Activated naive CD4-positive, alpha-beta T cell treated with anti-CD3 and anti-CD28 coated beads, Interleukin-2, amount 10 ng/mL, durations not matched to agents 7 days and 5 days (primary cell): ENCODE measurements at regions not wholly inside any gene's neighbourhood (a gene's known extent, or its start where the extent isn't known, plus 50 kb on each side); places are given as distances from the start of the nearest gene placed in this dataset.
"Not testable (repeated sequence)": the region's sequence is repeated elsewhere in the genome, so short reads cannot be mapped to it uniquely, and the experiment has no call there.

Experiments
- CTCF ChIA-PET: fragments of 350-600 bp; sonication (Branson Sonifier 250); formaldehyde crosslinking; loops from one replicate; lab custom pipeline; 2021; ENCODE audit warnings: antibody characterized with exemption; lab: Charles Lee
- DNase-seq: peaks from one replicate; pipeline ENCODE4 v3.0.0-alpha.2; 2020
- H3K27ac Mint-ChIP-seq: one replicate; pipeline ENCODE4 v1.8.0; 2021; ENCODE audit warnings: mild to moderate bottlenecking, moderate library complexity, mixed read lengths
- H3K27me3 Mint-ChIP-seq: one replicate; pipeline ENCODE4 v1.8.0; 2021; ENCODE audit warnings: mild to moderate bottlenecking, mixed read lengths
- H3K36me3 Mint-ChIP-seq: one replicate; pipeline ENCODE4 v1.8.0; 2021; ENCODE audit warnings: mixed read lengths
- H3K4me1 Mint-ChIP-seq: one replicate; pipeline ENCODE4 v1.8.0; 2021; ENCODE audit warnings: mixed read lengths
- H3K4me3 Mint-ChIP-seq: one replicate; pipeline ENCODE4 v1.8.0; 2021; ENCODE audit warnings: mild to moderate bottlenecking, moderate library complexity, mixed read lengths
- H3K9me3 Mint-ChIP-seq: one replicate; pipeline ENCODE4 v1.8.0; 2021; ENCODE audit warnings: mixed read lengths

DNA sequence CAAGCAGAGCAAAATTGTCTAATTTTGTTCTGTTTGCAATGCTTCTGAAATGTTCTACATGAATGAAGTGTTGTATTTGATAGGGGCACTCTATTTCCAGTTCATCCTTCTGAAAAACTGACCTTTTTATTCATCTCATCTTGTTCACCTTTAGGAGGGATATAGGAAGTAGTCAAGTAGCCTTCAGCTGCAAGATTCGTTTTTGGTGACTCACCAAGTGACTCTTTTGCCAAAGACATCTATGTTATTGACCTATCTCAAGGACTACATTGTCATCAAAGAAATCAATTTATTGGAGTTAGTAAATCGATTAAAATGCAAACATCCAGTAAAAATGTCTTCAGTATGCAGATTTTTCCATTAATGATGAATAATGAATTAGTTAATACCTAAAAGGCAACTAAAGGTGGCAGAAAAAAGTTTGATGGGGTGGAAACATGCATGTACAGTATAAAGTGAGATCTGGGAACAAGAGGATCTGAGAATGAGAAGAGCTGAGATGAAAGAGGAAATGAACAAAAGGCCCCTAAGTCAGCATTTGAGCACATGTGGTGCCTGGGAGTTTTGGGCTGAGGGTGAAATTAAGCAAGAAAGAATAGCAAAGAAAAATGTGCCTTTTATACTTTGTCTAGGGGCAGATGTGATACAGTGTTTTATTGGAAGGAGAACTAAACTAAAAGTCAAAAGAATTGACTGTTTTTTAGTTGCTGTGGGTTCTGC is 255.1 kb upstream of the LINC00305 start:
- H3K27ac Mint-ChIP-seq = no peak overlapping the region
- no peaks in the 10 kb centered on the region for H3K36me3 Mint-ChIP-seq
- no peaks in the 10 kb centered on the region for H3K9me3 Mint-ChIP-seq
- H3K4me1 Mint-ChIP-seq = no peaks in the 10 kb centered on the region
- H3K27me3 Mint-ChIP-seq = no peaks in the 10 kb centered on the region
- no peak overlapping the region for H3K4me3 Mint-ChIP-seq
- DNase-seq = no peak
- CTCF ChIA-PET = no interaction called here

DNA sequence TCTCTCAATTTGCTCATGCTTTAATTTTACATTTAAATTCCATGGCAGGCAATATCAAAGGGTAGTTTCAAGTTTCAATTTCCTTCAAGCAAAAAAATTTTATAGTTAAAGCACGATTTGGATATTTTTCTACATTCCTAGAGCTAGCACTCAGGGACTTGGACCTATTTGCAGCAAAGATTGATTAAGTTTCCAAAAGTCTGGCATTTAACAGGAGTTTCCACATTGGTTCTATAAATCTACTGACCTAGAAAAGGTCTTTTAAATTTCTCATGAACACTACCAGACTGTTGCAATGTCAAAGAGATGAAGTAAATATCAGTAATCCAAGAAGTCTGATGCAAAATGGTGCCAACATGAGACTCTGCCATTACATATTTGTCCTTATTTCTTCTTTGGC is 253.7 kb upstream of the LINC00305 start:
- CTCF ChIA-PET = no interaction called here
- Mint-ChIP-seq H3K36me3 (no peaks in the 10 kb centered on the region), H3K27me3 (no peaks in the 10 kb centered on the region)

DNA sequence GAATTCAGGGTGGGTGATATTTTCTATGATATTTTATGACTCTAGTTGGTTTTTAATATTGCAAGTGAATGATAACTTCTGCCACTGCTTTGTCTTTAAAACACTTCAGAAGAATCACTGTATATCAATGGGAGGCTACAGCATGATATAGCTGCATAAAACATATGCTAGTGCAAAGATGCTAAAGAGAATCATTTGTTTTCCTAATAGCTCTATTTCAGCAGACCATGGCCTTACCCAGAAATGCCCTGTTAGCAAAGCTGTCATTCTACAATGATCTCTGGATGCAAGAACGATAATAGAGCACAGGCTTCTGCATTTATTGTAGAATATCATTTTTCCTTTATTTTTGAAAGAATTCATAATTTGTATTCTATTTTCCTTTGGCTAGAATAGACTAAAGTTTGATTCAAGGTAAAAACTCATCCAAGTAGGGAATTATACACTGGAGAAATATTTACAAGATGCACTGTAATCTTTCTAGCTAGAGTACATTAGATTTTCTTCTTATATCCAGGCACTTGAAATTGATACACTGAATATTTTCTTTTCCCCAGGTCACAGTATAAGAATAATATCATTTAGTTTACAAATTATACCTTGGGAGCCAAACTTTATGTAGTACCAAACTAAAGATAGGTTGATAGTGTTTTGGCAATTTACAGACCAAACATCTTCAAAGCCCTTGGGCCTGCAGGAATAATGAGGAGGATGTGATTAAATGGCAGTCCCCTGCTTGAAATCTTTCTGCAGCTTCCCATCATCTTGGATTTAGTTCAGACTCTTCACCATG is 252.6 kb upstream of the LINC00305 start:
- no peak overlapping the region for H3K27ac Mint-ChIP-seq
- H3K9me3 Mint-ChIP-seq = no peaks in the 10 kb centered on the region
- H3K36me3 Mint-ChIP-seq = no peaks in the 10 kb centered on the region
- CTCF ChIA-PET = interaction anchor here (0.8 kb wide), 1 partner anchor 8 kb away, joined by 5 read pairs; no protein-coding TSS in a partner anchor
- no peak for DNase-seq
- no peaks in the 10 kb centered on the region for H3K27me3 Mint-ChIP-seq
- H3K4me1 Mint-ChIP-seq = no peaks in the 10 kb centered on the region
- no peak overlapping the region for H3K4me3 Mint-ChIP-seq

More for the DNA sequence above, 253.7 kb upstream of the LINC00305 start:
- Mint-ChIP-seq H3K27ac (no peak overlapping the region), H3K9me3 (no peaks in the 10 kb centered on the region), H3K4me1 (no peaks in the 10 kb centered on the region), H3K4me3 (no peak overlapping the region)
- no peak for DNase-seq

DNA sequence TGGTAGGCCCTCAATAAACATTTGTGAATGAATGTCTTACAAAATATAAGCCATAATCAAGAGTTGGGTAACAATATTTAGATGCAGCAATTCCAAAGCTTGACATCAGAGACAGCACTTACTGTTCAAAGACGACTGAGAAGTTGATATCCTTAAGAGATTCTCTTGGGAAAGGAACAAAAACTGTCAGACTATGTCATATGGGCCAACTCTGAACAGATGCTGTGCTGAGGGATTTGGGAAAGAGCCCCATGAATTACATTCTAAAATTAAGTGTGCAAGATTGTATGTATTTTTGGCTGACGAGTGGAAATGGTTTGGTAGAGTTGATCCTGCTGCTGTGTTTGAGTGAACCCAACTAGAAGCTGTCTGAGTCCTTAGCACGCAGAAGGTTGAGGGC is 250.7 kb upstream of the LINC00305 start:
- DNase-seq = no peak
- no peaks in the 10 kb centered on the region for H3K27me3 Mint-ChIP-seq
- CTCF ChIA-PET = no interaction called here
- no peak overlapping the region for H3K27ac Mint-ChIP-seq
- H3K9me3 Mint-ChIP-seq = no peaks in the 10 kb centered on the region
- H3K36me3 Mint-ChIP-seq = no peaks in the 10 kb centered on the region
- no peak overlapping the region for H3K4me3 Mint-ChIP-seq
- no peaks in the 10 kb centered on the region for H3K4me1 Mint-ChIP-seq

DNA sequence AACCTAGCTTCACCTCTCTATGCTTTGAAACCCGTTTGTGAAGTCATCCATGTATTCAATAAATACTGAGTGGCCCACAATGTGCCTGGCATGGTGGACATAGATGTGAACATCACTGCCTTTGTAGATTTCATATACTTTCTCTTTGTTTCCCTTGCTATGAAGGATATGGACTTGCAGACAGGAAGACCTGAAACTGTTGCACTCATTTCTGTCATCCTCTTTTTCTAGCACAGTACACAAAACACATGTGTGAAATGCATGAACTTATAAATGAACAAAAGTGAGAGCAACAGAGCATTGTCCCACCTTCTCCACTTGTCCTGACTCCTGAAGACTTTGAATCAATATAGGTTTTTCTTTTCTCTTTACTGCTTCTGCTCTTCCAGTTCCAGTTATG is 249.4 kb upstream of the LINC00305 start:
- Mint-ChIP-seq H3K36me3 (no peaks in the 10 kb centered on the region), H3K27ac (no peak overlapping the region), H3K4me3 (no peak overlapping the region), H3K9me3 (no peaks in the 10 kb centered on the region), H3K4me1 (no peaks in the 10 kb centered on the region), H3K27me3 (no peaks in the 10 kb centered on the region)
- DNase-seq = no peak
- CTCF ChIA-PET = no interaction called here

DNA sequence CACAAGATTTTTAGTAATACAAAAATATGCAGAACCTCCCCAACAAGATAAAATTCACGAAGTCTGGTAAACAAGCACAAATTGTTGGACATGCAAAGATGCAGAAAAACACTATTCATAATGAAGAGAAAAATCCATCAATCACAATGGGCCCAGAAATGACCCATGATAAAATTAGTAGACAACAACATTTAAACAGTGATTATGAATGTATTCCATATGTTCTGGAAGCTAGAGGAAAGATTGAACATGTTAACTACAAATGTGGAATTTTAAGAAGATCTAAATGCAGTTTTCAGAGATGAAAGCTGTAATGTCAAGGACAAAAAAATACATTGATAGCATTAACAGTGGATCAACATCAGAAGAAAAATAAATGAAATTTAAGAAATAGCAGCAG is 243.3 kb upstream of the LINC00305 start:
- Mint-ChIP-seq H3K27ac (no peak overlapping the region), H3K4me3 (no peak overlapping the region), H3K9me3 (no peaks in the 10 kb centered on the region), H3K4me1 (no peaks in the 10 kb centered on the region), H3K36me3 (no peaks in the 10 kb centered on the region), H3K27me3 (no peaks in the 10 kb centered on the region)
- CTCF ChIA-PET = no interaction called here
- DNase-seq = no peak

DNA sequence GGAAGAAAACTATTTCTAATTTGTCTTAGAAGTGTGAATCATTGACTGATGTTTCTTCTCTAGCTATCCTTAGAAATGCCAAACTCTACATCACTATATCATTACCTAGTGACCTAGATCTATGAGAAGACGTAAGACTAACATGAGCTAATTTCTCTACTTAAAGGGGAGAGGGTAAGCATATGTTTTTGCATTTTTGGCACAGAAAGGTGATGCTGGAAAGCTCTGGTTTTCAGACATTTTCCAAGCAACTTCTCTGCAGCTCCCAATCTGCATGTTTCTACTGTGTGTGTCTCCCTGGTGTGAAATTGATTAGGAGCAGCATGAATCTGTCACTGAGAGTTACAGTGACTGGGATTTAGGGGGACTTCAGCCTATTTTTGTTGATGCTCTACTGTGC is 235.2 kb upstream of the LINC00305 start:
- Mint-ChIP-seq H3K9me3 (peaks cover 2% of the 10 kb centered on the region), H3K4me3 (no peak overlapping the region), H3K27ac (no peak overlapping the region), H3K27me3 (no peaks in the 10 kb centered on the region), H3K4me1 (no peaks in the 10 kb centered on the region), H3K36me3 (no peaks in the 10 kb centered on the region)
- no peak for DNase-seq
- CTCF ChIA-PET = no interaction called here

DNA sequence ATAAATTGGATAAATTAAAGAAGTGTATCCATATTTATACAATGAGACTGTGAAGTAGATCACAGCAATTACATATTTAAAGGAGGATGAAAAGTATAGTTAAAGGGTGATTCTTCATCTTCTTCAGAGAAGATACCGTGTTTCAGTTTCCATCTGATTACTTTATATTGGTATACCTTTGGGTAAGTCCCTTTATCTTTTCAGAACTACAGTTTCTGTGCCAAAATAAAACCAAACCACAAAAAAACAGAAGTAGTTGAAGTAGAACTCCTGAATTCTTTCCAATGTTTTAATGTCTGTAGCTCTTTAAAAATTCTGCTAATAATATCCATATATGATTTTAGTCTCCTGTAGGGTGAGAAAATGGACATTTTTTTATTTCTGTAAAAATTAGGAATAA is 231.2 kb upstream of the LINC00305 start:
- no peak overlapping the region for H3K27ac Mint-ChIP-seq

DNA sequence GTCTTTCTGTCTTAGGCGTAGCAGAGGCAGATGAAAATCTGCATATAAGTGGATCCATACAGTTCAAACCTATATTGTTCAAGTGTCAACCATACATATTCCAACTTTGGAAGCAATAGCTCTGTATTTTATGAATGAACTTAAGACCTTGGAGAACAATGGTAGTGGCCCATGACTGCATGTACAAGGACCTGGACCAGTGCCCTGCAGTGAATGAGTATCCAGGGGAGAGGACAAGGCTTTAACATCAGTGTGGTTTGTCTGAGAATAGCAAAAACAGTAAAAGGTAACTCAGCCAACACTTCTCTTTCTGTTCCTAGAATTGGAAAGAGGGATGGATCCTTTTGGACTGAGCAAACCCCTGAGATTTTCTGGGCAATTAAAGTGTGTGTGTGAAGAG is 230.8 kb upstream of the LINC00305 start:
- no peak for DNase-seq
- Mint-ChIP-seq H3K36me3 (no peaks in the 10 kb centered on the region), H3K9me3 (peaks cover 4% of the 10 kb centered on the region), H3K4me3 (no peak overlapping the region), H3K4me1 (no peaks in the 10 kb centered on the region), H3K27ac (no peak overlapping the region), H3K27me3 (no peaks in the 10 kb centered on the region)
- CTCF ChIA-PET = no interaction called here

More for the DNA sequence above, 231.2 kb upstream of the LINC00305 start:
- Mint-ChIP-seq H3K27me3 (no peaks in the 10 kb centered on the region), H3K36me3 (no peaks in the 10 kb centered on the region), H3K4me3 (no peak overlapping the region), H3K4me1 (no peaks in the 10 kb centered on the region), H3K9me3 (peaks cover 4% of the 10 kb centered on the region)
- CTCF ChIA-PET = no interaction called here
- DNase-seq = no peak

DNA sequence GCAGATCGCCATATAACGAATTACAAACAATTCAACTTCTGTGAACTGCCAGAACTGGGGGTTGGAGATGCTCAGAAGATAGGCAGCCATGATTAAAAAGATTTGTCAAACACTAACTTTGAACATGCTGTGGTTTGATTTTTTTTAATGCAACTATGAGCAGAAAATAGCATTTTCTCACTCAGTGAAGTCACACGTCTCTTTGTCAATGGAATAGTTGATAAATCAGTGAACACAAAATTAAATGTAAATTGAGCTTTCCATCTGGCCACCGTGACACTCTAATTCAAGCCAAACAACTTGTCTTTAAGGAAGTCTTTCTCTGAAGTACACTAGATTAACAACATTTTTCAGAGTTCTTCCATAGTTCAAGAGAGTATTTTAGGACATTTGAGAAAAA is 228.6 kb upstream of the LINC00305 start:
- CTCF ChIA-PET = no interaction called here
- H3K27ac Mint-ChIP-seq = no peak overlapping the region
- no peaks in the 10 kb centered on the region for H3K36me3 Mint-ChIP-seq
- H3K27me3 Mint-ChIP-seq = no peaks in the 10 kb centered on the region
- DNase-seq = no peak
- H3K4me1 Mint-ChIP-seq = no peaks in the 10 kb centered on the region
- H3K4me3 Mint-ChIP-seq = no peak overlapping the region
- peaks cover 4% of the 10 kb centered on the region for H3K9me3 Mint-ChIP-seq

DNA sequence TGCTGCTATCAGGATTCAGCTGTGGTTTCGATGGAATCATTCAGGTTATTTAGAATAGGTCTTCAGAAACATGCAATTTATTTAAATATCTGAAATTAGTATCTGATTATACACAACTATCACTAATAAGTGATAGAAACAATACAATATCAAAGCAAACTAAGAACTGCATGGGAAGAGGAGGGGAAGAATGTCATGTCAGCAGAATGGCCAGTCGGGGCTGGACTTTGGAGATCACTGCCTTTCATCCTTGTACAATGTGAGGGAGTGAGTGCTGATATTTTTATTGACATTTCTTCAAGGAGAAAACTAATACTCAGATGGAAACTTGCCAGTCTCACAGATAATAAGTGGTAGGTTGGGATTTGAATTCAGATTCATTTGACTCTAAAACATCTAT is 224.0 kb upstream of the LINC00305 start:
- H3K27me3 Mint-ChIP-seq = no peaks in the 10 kb centered on the region
- no peak overlapping the region for H3K4me3 Mint-ChIP-seq
- no peaks in the 10 kb centered on the region for H3K4me1 Mint-ChIP-seq

DNA sequence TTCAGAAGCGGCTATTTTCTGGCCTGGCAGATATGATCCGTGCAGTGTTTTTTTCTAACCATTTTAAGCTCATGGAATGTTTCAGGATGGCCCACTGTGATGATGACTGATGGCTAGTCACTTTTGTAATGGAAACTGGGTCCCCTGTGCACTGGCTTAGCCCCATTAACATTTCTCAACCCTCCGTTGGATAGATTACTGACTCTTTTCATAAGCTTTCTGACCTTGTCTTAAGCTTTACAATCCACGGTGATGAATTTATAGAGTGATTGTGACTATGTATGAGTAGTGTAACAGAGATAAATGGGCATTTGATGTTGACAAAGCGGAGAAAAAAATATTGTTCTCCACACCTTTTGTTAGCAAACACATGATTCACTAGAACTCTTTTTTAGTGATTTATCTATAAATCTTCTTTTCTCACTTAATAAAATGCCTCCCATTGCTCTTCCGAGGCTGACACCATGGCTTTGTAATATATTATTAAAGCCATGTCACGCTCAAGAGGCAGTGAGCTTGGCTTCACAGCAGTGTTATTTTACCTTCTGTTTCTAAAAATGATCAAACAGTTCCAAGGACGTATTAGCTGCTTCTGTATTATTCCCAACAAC is 221.0 kb upstream of the LINC00305 start:
- H3K4me1 Mint-ChIP-seq = not testable (repeated sequence)

More for the DNA sequence above, 224.0 kb upstream of the LINC00305 start:
- CTCF ChIA-PET = no interaction called here
- no peaks in the 10 kb centered on the region for H3K36me3 Mint-ChIP-seq
- no peak for DNase-seq
- peaks cover 4% of the 10 kb centered on the region for H3K9me3 Mint-ChIP-seq
- no peak overlapping the region for H3K27ac Mint-ChIP-seq

DNA sequence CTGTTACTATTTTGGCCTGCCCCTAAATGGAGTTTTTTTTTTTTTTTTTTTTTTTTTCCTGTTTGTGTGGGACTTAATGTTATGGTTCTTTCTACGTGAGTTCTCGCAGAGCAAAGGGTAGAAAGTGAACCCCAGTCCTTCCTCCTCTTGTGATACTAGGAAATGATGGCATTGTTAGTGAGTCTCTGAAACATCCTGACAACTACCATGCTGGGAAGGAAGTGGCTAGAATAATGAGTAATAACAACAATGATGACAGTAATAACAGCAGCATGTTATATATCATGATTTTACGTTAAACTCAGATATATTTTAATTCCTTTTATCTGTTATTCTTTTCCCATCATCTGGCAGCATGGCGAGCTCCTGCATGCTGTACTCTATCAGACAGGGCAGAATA is 216.2 kb upstream of the LINC00305 start:
- no peak for DNase-seq
- CTCF ChIA-PET = no interaction called here
- H3K9me3 Mint-ChIP-seq = peaks cover 18% of the 10 kb centered on the region
- H3K27ac Mint-ChIP-seq = no peak overlapping the region
- H3K27me3 Mint-ChIP-seq = no peaks in the 10 kb centered on the region
- H3K4me3 Mint-ChIP-seq = no peak overlapping the region
- no peaks in the 10 kb centered on the region for H3K36me3 Mint-ChIP-seq
- H3K4me1 Mint-ChIP-seq = no peaks in the 10 kb centered on the region

More for the DNA sequence above, 221.0 kb upstream of the LINC00305 start:
- DNase-seq, H3K4me3 Mint-ChIP-seq, H3K36me3 Mint-ChIP-seq, CTCF ChIA-PET, H3K27me3 Mint-ChIP-seq, H3K27ac Mint-ChIP-seq, H3K9me3 Mint-ChIP-seq: not testable (repeated sequence)

DNA sequence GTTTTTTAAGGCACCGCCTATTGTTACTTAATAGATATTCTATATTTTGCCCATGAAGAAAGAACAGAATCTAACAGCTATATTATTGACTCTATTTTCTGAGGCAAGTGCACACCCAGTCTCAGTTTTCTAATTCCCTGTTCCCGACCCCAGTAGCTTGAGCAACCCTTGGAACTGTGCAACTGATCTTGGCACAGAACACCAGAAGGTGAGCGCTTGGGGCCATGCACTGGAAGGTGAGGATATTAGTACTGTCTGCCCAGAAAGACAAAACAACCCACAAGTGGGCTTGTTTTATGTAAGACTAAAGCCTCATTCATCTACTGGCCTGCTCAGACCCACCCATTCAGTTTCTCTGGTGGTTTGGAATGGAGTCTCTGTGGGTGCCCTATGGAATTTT is 188.8 kb upstream of the LINC00305 start:
- no peaks in the 10 kb centered on the region for H3K27me3 Mint-ChIP-seq
- no peak for DNase-seq
- no peaks in the 10 kb centered on the region for H3K4me1 Mint-ChIP-seq
- peaks cover 3% of the 10 kb centered on the region for H3K9me3 Mint-ChIP-seq
- H3K36me3 Mint-ChIP-seq = no peaks in the 10 kb centered on the region
- CTCF ChIA-PET = no interaction called here
- H3K27ac Mint-ChIP-seq = no peak overlapping the region
- H3K4me3 Mint-ChIP-seq = no peak overlapping the region

DNA sequence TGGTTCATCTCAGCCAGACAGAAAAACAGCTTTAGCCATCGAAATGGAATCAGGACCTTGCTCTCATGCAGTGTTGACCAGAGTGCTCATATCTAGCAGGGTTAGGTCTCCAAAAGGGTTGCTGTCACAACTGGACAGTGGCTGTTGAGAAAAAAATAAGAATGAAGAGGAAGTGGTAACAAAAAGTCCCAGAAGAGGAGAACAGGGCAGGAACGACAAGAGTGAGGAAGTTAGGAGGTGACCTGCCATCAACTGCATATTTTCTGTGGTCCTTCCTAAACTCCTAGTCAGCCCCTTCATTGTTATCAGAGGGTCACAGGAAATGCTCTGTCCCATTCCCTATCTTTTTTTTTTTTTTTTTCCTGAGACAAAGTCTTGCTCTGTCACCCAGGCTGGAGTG is 188.1 kb upstream of the LINC00305 start:
- Mint-ChIP-seq H3K36me3 (no peaks in the 10 kb centered on the region), H3K4me3 (no peak overlapping the region), H3K27ac (no peak overlapping the region), H3K9me3 (peaks cover 7% of the 10 kb centered on the region), H3K4me1 (no peaks in the 10 kb centered on the region), H3K27me3 (no peaks in the 10 kb centered on the region)
- no peak for DNase-seq
- CTCF ChIA-PET = no interaction called here
